NT2/D1 (cell line): ENCODE measurements at regions not wholly inside any gene's neighbourhood (a gene's known extent, or its start where the extent isn't known, plus 50 kb on each side); places are given as distances from the start of the nearest gene placed in this dataset.

Experiments used
- SUZ12 ChIP-seq: IDR thresholded peaks from 2 replicates; pipeline ENCODE4 v1.6.1; 2011; ENCODE audit not compliant: insufficient read length, insufficient read depth; ENCODE audit errors: extremely low read depth
- YY1 ChIP-seq: IDR thresholded peaks from 2 replicates; pipeline ENCODE4 v1.6.1; 2011; ENCODE audit not compliant: insufficient read length, insufficient read depth

- TF ChIP-seq YY1 = no peak
- TF ChIP-seq SUZ12 = no peak
These were observed 317.1 kb upstream of the COL8A1 start for GRCh38 chr3:99321261-99321660.
